HG03521 (cell line): ENCODE measurements at regions not wholly inside any gene's neighbourhood (a gene's known extent, or its start where the extent isn't known, plus 50 kb on each side); places are given as distances from the start of the nearest gene placed in this dataset.

Source experiments
- ATAC-seq: cut with Tn5 transposase; IDR thresholded peaks from one replicate; pipeline ENCODE4 v1.9.1; 2021; ENCODE audit warnings: mild to moderate bottlenecking, moderate library complexity; ENCODE audit not compliant: unreplicated experiment

DNA sequence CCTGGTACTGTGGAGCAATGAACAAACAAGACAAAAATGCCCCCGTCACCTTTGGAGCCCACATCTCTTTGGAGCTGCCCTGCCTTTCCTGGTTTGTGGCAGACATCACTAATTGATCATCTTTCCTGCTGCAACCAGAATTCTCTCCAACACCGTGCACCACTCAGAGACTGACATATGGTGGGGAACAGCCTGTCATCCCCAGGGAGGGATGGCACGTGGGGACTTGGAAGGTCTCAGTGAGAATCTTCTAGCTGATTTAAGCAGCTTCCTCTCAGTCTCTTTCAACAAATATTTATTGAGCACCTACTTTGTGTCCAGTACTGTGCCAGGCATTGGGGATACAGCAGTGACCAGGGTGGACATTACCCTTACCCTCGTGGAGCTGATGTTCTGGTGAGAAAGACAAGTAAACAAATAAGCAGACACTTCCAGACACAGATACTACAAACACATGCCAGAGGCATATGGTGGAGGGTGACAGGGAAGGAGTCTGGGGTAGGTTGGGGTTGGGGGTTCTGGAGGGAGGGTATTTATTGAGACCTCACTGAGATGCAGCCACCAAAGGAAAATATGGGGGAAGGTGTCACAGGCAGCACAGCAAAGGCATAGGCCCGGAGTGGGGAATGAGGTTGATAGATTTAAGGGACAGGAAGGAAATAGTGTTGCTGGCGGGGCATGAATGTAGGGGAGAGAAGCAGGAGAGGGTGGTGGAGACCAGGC, 82.3 kb downstream of the CEBPB start:
- no peak for ATAC-seq

DNA sequence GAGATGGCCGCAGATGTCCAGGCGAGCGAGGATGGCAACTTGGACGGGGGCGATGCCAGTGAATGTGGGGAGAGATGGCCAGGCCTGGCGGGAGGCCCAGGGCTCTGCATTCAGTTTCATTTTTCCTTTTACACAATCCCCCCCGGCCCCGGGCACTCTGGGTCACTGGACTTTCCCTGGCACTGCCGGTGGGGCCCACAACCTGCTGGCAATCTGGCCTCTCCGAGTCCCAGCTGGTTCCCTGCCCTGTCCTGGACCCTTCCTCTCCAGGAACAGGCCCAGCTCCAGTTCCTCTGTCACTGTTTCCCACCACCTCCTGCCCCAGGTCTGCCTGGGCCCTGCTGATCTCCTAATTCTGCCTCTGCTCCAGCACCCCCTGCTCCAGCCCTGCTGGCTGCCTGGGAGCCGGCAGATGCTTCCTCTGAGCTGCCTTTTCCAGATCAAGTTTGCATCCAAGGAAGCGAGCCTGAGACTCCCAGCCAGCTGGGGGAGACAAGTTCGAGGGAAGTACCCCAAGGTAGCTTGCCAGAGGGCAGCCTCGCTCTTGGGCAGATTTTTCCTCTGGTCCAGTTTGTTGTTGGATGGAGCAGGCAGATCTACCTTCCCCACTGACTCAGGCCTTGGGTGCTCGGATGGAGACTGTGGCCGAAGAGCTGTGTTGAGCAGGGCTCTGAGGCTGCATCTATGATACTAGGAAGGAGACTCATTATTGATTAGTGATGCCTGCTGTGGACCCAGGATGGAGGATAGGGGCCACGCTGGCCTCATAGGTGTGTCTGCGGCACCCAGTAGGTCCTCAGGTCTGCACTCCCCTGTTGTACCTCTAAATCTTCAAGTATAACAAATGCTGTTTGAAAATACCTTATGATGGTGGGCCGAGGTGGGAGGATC, 83.2 kb downstream of the CEBPB start:
- no peak for ATAC-seq

DNA sequence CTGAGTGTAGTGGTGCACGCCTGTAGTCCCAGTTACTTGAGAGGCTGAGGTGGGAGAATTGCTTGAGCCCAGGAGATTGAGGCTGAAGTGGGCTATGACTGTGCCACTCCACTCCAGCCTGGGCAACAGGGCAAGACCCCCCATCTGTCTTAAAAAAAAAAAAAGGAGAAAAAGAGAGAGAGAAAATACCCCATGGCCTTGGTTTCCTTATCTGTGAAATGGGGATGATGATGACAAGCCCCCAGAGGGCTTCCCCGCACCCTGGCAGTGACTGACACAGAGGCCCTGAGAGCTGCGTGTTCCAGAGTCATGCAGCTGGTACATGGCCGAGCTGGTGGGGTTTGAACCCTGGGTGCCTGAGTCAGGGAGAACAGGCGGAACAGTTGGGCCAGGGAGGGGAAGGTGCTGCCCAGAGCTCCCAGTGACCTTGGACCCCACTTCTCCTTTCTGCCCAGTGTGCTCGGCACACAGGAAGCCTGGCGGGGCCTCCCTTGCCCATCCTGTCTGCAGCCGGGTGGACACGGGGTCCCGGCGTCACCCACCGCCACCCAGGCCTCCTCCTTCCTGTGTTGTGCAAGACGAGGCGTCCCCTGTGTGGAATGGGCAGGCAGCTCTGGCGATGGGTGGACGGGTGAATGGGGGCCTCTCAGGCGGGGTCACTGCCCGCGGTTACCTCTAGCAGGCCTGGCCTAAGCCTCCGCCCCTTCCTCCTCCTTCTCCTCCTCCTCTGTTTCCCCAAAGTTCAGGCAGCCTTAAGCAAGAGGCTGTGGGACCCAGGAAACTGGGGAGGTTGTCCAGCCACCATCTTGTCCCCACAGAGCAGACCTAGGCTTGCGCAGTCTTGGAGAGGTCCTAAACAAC, 84.2 kb downstream of the CEBPB start:
- ATAC-seq: no peak

DNA sequence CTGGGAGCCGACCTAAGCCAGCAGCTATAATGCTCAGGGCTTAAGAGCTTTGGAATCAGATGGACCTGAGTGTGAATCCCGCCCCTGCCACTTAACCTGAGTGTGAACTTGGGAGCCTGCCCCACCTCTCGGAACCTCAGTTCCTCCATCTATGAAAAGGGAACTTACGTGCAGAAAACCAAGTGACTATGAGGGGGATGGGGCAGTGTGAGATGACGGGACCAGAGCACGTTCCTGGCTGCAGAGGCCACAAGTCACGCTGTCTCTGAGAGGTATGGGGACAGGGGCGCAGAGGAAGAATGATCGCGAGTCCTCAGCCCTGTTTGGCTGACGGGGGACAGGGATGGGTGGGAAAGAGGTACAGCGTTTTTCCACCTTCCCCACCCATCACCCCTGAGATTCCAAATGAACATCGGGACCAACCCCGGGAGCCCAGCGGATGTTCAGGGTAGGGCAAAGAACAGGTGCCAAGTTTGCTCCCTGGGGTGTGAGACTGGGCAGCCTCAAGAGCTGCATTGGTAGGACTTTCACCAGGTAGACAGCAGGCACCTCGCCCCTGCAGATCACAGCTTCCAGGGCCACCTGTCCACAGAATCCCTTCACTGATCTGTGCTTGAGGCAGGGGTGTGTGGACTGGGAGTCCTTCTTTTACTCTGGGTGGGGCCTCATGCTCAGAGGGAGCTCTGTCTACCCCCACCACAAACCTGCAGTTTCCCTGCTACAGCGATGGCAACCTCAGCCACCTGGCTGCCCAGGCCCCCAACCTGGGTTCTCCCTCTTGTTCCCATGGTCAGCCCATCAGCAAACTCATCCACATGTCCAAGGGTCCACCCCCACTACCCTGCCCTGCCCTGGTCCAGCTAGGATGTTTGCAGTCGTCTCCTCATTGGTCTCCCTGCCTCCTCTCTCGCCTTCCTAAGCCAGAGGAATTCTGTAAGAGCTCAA, 85.8 kb downstream of the CEBPB start:
- no peak for ATAC-seq

DNA sequence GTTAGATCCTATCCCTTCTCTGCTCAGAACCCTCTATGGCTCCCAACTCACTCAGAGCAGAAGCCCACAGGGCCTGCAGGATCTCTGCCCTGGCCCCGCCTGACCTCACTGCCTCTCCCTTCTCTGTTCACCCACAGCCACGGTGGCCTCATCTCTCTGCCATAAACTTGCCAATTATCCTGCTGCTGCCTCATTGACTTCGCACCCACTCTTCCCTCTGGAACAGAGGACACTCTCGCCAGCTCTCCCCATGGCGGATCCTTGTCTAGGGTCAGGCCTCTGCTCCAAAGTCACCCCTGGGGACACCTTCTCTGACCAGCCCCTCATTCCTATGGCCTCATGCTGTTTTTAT, 86.4 kb downstream of the CEBPB start:
- ATAC-seq: no peak

DNA sequence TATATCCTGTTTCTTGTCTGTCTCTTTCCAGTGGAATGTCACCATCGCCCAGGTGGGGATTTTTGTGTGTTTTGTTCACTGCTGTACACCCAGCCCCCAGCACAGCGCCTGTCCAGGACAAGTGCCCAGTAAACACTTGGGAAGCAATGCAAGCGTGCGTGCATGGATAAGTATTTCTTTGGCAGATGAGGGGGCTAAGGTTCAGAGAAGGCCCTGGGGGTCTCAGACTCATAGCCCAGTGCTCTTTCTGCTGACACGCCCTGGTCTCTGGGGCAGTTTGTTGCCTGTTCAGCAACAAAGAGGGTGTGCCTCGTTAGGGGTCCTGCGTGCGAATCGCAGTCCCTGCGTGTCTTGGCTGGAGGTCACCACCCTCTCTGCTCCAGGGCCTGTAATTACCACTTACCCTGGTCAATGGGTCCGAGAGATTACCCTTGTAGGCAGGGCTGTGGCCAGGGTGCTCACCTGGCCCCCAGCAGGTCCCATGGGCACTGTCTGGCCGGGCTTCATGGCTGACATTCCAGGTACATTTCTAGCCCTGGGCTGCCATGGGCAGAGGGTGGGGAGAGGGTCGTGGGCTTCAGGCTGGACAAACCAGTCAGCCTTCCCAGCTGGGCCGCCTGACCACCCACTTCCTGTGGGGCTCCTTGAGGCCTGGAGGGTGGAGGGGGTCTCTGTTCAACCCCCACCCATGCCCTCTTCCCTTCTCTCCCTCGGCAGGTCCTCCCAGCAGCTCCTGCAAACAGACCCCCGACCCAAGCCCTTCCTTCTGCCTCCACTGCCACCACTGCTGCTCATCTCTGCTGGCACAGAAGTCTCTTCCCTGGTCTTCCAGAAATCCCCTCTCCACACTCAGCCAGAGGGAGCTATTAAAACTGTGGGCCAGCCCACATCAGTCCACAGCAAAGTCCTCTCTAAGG, 87.1 kb downstream of the CEBPB start:
- no peak for ATAC-seq

DNA sequence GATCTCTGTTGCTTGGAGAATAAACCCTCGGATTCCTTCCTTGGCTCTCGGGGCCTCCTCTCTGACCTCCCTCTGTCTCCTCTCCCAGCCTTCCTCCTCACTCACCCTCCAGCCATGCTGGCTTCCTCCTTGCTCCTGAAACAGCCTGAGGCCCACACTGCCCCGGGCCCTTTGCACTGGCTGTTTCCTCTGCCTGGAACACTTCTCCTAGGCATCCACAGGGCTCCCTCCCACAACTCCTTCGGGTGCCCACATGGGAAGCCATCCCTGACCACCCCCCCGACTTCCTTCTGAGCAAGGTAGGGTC, 87.7 kb downstream of the CEBPB start:
- no peak for ATAC-seq

DNA sequence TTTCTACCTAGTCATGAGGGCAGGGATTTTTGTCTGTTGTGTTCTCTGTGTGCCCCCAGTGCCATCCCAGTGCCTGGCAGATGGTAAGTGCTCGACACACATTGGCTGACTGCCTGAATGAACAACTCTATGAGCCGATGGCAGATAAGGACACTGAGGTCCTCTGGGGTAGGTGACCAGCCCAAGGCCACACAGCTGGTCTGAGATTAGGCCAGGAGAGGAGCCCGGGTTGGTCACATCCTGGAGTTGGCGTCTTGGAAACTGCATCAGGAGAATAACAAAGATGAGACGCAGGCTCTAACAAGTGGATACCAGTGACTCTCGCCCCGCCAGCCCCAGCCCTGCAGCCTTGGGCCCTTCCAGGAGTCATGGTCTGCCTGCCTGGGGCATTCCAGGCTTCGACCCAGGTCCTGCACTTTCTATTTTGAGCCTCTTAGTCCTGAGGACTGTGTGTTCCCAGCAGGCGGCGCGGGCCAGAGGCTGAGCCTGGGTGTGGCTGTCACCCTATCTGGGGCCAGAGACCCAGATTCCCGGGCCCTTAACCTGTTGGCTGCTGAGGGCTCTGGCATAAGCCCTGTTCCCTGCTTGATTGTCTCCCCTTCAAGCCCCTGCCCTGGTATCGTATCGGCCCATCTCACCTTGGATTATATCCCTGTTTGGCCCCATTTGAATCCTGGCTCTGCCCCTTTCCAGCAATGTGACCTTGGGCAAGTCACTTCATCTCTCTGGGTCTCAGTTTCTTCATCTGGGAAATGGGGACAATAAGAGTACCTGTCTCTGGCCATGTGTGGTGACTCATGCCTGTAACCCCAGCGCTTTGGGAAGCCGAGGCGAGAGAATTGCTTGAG, 88.3 kb downstream of the CEBPB start:
- ATAC-seq: no peak

DNA sequence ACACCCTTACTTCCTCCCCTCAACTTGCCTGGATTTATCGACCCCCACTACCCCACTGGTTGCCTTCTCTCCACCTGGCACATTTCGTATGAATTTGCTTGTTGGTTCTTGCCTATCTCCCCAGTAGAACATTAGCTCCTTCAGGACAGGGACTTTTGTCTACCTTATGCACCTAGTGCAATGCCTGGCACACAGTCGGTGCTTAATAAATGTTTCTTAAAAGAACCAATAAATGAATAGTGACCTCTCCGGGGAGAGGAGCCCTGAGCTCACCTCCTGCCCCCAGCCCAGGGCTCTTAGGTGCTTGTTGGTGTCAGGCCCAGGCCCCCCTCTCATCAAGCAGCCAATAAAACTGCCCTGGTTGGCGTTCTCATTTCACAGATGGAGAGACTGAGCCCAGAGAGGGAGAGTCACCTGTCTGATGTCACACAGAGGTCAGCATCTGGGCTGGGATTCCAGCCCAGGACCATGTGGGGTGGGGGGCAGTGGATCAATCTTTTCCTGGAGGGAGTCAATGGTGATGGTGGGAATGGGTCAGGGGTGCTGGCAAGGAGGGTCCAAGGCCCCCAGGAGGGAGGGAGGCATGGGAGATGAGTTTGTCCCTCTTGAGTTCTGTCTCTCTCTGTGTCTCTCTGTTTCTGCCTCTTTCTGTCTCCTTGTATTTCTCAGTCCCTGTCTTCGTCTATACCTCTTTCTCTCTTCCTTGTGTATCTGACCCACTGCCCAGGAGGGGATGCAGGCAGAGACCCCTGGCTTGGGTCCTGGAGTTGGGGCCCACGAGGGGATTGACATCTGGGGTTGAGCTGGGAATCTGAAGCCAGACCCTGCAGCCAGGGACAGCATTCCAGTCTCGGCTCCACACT, 89.6 kb downstream of the CEBPB start:
- ATAC-seq: no peak

DNA sequence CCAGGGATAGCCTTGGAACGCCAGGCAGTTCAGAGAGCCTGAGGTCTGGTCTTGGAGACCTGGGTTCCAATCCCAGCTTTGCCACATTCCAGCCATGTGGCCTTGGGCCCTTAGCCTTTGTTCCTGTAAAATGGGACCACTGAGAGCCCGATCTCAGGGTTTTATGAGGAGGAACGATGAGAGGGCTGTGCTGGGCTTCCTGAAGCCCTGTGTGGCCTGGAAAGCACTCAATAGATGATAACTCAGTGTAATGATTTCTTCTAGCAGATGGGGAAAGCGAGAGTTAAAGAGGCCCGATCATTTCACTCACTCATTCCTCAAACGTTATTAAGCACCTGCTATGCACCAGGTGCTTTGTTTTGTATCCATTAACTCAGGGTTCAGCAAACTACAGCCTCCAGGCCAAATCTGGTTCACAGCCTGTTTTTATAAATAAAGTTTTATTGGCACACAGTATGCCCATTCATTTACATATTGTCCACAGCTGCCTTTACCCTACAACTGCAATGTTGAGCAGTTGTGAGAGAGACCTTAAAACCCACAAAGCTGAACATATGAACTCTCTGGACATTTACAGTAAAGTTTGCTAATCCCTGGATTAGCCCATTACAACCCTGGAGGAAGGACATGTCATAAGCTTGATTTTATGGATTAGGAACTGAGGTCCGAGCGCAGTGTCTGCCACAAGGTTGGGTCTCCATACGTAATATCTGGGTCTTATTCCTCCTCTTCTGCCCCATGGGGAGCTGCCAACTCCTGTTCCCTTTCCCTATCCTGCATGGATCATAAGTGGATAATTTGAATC, 90.4 kb downstream of the CEBPB start:
- no peak for ATAC-seq

DNA sequence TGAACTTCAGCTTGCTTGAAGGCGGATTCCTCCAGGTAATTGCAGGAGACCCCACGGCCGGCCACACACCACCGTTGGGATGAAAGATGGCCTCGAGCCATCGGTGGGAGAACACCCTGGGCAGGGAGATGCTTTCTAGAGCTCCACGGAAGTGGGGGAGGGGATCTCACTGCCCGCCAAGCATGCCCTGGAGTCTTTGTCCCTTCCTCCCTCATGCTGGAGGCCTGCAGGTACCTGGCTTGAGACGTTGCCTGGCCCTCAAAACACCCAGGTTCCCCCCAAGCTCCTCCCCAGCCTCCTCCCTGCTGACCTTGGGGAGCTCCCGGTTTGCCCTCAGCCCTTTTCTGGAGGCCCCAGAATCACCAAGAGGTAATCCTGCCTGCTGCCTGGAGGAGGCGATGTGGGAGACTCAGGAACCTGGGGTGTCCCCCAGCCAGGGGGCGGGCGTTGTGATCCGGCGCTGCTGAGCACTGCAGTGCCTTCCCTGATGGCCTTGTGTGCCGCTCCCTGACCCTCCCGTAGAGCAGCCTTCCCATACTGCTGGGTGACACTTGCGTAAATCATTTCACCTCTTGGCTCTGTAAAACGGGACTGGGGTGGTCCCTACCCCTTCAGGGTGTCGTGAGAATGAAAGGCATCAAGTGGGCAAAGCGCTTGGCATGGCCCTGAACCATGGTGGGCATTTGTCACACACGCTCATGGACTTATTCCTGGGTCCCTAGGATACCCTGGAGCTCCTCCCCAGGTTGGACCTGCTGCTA, 91.4 kb downstream of the CEBPB start:
- no peak for ATAC-seq

DNA sequence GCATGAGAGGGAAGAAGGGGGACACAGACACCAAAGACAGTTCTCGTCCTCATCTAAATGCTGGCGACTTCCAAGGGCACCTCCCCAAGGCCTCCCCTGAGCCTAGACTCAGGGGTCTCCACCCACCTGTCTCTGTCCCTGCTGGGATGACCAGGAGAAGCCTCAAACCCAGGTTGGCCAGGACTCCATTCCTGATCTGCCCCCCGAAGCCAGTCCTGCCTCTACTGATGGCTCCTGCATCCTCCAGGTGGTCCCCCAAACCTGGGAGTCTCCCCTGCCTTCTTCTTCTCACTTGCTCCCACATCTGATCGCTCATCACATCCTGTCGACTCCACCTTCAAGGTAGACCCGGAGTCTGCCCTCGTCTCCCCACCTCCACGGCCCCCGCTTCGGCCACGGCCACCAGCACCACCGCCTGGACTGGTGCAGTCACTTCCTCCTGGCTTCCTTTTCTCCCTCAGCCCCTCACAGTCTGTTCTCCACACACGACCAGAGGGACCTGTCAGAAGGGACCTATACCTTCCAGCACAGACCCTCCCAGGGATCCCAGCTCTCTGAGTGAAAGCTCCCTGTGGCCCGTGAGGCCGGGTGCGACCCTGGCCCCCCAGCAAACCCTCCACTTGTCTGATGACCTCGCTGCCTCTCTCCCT, 92.1 kb downstream of the CEBPB start:
- ATAC-seq: no peak

DNA sequence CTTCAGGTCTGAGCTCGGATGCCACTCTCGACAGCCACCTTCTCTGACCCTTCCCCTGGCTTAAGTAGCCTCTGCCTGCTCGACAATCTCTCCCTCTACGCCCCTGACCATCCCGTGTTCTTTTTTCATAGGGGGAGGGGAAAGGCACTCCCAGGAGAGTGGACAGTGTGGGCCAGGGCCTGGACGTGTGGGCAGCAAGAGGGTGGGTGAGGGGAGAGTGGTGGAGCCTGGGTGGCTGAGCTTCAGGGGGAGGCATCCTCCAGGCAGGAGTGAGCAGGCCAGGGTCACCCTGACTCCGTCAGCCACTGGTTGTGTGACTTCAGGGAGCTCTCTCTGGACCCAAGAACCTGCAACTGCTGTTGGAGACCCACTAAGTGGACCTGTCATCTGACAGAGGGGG, 92.7 kb downstream of the CEBPB start:
- no peak for ATAC-seq

DNA sequence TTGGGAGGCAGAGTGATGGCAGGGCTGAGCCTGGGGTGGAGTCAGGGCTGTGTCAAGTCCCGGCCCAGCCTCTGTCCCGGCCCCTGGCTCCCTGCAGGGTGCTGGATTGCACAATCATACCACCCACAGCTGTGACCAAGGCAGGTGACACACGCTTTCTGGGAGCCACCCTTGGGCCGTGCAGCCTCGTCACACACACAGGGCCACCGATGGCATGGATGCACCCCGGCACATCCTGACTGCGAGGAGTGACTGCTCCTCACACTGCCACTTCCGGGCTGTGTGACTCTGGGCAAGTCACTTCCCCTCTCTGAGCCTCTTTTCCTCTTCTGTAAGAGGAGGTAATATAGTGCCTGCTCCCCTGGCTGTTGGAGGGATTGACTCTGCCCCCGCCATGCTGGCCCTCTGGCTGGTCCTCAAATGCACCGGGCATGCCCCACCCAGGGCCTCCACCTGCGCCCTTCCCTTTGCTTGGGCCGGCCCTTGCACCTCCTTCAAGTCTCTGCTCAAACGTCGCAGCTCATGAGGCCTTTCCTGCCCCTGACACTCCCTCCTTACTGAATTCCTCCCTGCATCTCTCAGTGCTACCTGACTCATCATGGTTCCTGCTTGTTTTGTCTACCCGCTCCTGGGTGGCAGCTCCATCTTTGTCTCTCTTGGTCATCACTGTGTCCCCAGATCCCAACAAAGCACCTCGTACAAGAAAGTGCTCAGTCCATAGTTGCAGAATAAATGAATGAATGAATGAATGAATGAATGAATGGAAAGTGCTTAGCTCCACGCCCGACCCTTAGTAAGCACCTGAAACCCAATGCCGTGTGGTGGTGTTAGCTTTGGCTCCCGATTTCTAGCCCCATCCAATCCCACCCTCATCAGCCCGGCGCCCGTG, 93.5 kb downstream of the CEBPB start:
- ATAC-seq: no peak
